ENCODE measurements at regions not wholly inside any gene's neighbourhood (a gene's known extent, or its start where the extent isn't known, plus 50 kb on each side); places are given as distances from the start of the nearest gene placed in this dataset.

DNA sequence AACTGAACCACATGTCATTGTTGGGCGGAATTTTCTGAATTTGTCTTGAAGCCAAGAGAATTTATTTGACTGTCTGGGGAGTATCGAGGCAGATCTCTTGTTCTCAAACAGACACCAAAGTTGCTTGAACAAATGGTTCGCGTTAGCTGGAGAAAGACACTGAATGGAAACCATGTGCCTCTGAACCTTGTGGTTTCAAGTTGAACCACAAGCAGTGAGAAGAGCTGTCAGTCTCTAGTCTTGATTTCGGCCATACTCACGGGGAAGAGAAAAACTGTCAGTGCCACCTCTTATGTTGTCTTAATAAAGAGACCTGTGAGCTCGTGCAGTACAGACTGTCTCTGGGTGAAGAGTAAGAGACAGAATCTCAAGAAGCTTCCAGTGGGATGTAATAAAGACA, 886.5 kb upstream of the SOX9 start:
- no peak for FAIRE-seq

DNA sequence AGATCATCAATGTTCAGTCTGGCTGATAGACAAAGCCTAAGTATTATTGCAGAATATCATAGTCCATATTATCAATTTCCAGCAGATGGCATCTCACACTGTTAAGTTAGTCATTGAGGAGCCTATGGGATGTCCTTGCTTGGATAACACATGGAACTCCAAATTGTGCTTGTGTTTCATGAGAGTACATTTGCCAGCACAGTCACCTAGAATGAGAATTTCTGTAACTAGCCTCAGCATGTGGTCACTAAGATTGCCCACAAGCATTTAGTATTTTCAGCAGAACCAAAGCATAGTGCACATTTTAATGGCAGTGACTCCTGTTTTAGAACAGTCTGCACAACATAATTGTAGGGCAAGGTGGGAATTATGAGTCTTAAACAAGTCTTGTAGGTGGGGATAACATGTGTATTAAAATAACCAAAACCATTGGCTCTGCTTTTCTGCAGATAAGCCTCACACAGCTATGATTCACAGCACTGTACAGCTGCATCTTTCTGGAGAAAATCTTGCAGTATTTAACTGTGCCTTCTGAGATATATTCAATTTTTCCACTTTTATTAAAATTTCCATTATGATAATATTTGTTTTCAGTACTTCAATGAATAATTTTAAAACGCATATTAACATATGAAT, 882.8 kb upstream of the SOX9 start:
- FAIRE-seq = no peak

DNA sequence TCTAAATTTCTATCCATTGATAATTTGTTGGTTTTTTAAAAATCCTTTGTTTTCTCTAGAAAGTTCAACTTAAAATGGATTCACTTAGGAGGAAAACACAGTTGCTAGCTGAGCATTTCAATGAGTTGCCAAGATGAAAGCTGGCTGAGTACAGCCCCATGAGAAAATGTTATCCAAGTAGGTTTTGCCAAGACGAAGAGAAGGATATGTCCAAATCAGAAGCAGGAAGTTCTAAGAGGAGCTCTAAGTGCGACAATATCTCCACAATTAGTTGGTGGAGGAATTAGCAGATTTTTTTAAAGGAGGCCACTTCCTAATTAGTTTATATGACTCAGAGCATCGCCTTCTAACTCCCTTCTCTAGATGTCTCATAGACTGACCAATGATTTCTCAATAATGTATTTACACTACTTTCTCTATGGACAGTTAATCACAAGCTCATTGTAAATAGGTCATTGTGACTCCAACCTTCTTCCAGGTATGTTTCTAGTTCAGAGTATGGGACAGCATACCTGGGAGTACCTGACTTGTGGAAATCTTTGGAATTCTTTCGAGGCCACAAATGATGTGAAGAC, 873.3 kb upstream of the SOX9 start:
- FAIRE-seq = no peak

DNA sequence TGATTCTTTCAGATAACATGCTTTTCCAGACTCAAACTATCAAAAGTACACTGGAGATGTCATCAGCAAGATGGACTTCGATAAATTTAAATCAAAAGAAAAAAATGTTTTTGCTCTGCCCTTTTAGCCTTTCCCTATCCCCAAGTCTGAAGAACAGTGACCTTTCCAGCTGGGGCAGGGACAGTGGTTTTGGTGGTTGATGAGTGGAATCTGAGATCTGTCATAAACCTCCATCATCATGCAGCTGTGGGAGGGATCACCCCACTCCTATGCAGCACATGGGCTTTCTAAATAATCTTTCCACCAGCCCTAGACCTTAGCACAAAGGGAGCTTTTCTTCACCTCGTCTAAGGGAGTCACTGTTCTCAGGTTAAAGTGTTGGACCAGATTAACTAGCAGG, 869.5 kb upstream of the SOX9 start:
- FAIRE-seq = no peak

DNA sequence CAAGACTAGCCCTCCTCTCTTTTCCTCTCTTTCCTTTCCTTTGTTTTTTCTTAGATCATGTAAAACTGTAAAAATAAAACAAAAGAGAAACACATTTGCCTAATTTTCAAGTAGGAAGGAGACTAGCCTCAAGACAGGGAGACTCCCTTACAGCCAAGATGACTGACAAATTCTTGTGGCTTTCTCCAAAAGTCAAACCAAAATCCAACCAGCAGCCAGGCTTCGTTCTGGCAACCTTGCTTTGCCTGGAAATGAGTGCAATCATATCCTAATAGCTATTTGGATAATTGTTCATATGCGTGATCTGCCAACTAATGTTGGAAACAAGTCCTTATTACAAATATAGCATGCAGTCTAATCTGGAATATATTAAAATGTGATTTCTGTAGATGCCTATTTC, 868.9 kb upstream of the SOX9 start:
- no peak for FAIRE-seq

DNA sequence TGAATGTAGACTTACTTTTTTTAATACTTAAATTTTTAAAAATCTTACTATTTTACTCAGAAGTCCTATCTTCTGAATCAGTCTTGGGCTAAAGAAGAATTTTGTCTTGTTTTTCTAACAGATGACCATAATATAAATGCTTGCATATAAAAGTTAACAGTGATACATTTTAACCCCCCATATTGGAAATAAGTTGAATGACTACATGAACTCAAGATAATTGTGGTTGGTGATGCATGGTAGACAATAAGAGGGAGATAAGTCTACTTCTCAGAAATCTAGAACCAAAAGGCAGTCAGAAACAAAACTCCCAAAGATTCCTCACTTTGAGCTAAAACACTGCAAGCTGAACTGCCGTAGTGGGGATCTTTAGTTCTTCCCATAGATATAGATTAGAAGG, 868.4 kb upstream of the SOX9 start:
- FAIRE-seq = no peak

DNA sequence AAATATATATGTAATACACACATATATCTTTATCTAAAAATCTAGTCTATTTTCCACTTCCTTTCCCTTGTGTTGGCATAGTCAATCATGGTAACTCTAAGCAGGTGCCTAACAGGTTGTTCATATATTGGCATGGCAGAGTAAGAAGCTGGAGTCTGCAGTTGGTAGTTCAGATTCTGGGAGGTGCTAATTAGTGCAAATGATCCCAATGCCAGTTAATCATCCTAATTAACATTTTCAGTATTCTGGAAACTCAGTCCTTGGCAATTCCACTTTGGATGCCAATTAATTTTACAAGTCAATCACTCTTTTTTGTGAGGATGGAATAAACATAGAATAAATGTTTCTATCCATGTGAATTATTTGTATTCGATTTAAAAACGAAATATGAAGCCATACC, 863.7 kb upstream of the SOX9 start:
- FAIRE-seq = no peak

DNA sequence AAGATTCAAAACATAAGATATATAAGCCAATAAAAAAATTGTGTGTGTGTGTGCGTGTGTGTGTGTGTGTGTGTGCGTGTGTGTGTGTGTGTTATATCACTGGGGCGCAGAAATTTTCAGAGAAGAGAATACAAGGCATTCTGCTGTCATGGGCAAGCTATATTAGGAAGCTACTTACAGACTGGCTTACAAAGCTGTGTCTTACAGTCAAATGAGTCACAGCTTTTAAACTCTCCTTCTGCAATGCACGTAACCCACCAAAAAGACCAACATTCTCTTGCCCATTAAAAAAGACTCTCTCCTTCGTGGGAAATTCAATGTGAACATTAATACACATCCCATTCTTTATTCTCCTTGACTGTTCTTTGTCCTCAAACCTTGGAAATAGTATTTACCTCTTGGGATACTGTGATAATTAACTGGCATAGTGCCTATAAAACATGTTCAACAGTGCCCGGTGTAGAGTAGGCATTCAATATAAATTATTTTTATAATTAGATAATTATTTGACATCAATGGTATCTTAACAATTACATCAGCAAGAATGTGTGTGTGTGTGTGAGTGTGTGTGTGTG, 860.4 kb upstream of the SOX9 start:
- FAIRE-seq = no peak

DNA sequence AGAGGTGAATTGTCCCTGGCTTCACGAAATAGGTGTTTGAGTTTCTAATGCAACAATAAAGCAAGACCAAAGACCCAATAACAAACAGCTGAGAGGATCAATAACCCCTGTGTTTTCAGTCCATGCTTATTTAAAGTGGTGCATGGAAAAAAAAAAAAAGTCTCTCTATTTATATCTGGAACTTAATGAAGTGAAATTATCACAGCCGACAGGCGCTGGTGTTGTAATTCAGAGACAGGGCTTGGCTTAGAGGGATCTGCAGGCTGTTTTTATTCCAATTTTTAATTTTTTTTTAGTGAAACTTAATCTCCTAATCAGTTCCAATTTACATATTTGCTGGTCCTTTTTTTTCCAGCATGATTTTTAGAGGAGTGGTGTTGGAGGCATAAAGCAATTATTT, 858.2 kb upstream of the SOX9 start:
- no peak for FAIRE-seq

DNA sequence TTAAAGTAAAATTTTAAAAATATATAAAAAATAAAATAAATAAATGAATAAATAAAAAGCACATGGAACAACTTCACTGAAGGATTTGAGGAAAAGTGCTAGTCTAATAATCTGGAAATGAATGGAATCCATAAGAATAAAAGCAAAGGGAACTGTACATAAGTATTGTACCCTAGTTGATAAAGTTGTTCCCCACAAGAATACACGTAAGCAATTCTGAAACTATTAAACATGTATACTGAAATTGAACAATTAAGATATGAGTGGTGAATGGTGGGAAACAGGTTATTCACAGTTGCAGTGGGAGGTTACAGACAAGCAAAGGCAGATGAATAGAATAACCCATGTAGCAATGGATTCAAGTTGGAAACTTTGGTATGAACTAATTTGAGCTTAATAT, 853.2 kb upstream of the SOX9 start:
- FAIRE-seq = no peak

DNA sequence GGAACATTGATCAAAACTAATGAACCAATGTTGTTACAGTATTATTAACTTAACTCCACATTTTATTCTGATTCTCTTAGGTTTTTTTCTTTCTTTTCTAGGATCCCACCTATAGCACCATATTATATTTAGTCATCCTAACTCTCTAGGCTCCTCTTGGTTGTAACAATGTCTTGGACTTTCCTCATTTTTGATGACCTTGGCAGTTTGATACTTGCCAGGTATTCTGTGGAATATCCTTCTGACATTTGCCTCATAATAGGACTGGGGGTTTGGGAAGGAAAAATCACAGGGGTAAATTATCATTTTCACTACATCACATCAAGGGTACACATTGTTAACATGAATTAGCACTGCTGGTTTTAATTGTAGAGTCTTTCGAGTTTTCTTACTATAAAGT, 851.6 kb upstream of the SOX9 start:
- FAIRE-seq = no peak

DNA sequence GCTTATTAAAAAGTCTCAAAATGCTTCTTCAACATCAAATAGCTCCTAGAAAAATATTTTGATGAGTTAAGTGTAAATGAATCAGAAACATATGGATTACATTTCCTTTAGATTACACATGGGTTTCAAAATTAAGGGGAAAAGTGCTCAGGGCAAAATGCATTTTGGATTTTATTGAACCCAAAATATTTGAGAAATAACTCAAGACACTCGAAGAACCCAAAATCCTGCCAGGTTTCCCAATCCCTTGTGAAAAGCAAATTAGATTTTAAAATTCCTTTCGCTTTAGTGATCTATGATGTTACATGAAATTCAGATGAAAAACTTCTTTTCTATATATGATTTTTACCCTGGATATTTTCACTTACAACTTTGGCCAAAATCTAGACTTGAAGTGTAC, 847.4 kb upstream of the SOX9 start:
- FAIRE-seq = no peak

DNA sequence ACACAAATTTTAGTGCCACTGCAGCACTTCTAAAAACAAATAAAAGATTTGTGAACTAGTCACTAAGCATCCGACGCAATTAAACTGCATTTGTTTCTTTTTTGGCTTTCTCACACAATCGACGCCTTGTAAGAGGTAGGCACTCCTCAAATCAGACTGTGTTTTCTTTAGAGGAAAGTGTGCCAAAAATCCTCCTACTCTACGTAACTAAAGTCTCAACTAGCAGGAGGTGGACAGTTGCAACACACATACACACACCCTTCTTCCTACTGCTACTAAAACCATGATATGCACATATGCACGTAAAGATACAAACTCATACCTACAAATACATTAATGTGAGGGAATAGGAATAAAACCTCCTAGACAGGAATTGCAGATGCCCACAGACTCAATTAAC, 844.7 kb upstream of the SOX9 start:
- FAIRE-seq = no peak

DNA sequence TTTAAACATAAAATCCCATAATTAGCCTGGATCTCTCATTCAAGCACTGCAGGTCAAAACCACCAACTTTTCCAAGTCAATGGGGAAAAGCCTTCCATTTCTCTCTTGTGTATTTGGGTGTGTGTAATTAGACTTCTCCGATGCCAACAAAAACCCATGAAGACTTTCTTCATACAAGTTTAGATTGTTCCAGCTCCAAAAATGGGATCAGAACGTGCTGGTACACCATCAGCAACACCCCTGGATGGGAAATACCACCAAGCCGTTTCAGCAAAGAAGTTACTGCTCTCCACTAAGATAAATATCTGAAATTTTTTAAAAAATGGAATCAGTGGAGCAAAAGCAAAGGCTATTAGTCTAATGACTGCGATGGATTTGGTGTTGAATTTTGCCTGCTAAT, 837.3 kb upstream of the SOX9 start:
- no peak for FAIRE-seq

DNA sequence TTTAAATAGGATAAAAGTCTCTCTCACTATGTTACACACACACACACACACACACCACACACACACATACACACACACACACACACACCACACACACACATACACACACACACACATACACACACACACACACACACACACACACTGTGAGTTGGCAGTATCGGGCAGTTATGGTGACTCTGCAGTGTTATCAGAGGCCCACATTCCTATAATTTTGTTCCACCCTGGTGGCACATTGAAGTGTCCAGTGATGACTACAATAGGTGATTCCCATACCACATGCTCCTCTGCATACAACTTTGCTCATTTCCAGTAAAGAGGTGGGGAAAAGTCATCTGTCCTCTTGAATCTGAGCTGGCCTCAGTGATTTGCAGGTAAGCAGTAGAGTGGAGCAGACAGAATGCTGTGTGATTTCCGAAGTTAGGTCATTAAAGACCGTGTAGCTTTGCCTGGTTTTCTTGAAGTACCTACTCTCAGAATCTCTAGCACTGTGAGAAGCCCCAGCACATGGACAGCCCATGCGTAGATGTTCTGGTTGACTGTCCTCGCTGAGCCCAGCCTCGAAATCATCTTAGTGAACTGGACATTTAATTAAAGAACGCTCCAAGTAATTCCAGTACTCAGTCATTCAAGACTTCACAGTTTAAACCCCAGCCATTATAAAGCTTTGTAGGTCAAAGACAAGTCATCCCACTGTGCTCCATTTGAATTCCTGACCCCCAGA, 836.6 kb upstream of the SOX9 start:
- FAIRE-seq = no peak

DNA sequence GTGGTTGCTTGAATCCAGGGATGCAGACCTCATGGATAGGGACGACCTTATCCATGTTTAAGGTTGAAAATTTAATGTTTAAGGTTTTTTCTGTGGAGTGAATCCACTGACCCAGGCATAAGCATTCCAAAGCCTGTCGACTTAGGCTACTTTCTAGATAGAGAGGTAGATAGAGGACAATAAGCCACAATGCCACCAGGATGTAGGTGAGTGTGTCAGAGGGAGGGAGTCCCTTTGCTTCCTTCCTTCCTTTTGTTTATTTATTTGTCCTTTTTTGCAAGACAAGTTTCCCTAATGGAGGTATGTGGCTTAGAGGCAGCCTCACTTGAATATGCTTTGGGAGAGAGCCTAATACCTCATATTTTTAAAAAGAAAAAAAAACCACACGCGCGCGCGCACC, 834.2 kb upstream of the SOX9 start:
- FAIRE-seq = no peak

DNA sequence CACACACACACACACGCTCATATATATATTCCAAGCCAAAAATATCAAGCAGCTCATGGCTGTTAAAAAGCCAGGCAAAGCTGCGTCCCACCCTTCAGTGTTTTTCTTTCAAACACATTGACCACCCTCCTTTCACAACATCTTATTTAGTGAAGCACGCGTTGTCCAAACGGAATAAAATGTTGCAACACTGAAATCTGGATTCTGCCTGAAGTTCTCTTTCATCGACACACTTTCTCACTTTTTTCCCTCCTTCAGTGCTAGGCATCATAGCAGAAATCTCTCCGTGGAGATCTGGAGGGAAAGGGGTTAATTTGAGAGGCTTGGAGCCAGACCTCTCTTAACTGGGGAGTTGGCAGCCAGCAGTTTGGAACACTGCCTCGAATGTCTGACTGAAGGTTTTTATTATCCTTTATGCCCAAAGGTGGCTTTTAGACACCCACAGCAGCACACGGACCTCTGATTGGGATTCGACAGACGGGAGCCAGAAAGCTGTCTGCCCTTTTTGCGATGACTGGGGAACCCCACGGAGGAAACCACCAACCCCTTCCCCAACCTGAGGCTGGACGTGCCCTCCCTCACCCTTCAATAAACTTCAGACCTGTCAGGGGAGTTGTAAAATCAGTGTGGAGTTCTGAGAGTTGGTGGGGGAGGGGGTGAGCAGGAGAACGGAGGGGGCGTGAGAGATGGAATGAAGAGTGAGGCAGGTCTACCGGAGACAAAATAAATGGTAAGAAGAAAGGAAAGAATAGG, 833.6 kb upstream of the SOX9 start:
- FAIRE-seq = no peak

DNA sequence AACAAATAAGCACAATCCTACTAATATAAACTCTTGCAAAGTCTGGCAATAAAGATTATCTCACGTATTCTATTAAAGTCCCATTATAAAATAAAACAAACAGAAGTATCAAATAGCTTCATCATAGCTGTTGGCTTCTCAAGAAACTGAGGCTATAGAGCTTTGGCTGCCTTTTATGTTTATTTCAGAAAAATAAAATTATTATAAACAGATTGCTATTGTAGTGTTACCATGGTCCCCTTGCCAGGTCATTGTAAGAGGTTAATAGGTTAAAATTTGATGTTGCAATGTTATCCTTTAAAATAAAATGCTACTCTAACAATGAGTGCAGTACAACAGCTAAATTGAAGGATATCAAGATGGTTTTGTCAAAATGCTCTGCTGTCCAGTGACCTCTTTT, 828.8 kb upstream of the SOX9 start:
- FAIRE-seq = no peak

DNA sequence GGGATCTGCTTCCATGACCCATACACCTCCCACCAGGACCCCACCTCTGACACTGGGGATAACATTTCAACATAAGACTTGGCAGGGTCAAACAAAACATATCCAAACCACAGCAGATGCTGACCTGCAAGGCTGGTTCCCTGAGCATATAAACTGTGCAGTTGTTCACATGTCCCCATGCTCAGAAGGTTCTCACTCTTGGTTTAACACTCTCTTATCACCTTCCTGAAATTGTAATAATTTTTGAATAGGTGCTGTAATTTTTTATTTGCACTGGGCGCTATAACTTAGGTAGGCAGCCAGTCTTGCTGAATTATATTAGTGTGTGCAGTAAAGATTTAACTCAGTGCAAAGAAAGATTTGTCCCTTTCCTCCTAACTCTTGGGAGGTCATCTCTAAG, 824.8 kb upstream of the SOX9 start:
- FAIRE-seq = no peak

DNA sequence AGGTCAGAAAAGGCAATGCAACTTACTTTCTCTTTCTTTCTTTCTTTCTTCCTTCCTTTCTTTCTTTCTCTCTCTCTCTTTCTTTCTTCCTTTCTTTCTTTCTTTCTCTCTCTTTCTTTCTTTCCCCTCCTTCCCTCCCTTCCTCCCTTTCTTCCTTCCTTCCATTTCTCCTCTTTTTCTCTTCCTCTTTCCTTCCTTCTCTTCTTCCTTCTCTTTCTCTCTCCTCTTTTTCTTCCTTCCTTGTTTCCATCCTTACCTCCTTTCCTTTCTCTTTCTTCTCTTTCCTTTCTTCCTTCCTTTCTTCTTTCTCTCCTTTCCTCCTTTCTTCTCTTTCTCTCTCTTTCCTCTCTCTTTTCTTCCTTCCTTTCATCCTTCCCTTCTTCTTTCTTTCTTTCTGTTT, 819.8 kb upstream of the SOX9 start:
- no peak for FAIRE-seq

DNA sequence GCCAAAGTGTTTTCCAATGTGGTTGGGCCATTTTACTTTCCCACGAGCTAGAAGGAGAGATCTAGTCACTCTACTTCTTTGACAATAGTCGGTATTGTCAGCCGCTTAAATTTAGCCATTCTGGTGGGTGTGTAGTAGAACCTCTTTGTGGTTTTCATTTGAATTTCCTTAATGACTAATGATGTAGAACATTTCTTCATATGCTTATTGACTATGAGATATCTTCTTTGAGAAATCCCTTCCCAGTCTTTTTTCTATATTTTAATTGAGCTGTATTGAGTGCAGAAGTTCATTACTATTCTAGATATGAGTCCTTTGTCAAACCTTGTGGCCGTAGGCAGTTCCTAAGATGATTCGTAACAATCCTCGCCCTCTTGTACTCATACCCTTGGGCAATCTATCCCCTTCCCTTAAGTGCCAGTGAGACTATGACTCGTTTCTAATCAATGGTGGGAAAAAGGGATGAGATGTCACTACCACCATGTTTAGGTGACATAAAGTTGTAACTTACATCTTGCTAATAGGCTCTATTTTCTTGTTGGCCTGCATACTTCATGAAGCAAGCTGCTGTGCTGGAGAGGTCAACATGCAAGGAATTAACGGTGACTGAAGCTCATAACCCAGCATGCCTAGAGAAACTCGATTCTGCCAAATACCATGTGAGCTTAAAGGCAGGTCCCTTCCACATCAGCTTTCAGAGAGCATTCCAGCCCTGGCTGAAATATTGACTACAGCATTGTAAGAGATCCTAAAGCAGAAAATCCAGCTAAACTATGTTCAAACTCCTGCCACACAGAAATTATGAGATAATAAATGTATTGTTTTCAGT, 817.9 kb upstream of the SOX9 start:
- FAIRE-seq = no peak

DNA sequence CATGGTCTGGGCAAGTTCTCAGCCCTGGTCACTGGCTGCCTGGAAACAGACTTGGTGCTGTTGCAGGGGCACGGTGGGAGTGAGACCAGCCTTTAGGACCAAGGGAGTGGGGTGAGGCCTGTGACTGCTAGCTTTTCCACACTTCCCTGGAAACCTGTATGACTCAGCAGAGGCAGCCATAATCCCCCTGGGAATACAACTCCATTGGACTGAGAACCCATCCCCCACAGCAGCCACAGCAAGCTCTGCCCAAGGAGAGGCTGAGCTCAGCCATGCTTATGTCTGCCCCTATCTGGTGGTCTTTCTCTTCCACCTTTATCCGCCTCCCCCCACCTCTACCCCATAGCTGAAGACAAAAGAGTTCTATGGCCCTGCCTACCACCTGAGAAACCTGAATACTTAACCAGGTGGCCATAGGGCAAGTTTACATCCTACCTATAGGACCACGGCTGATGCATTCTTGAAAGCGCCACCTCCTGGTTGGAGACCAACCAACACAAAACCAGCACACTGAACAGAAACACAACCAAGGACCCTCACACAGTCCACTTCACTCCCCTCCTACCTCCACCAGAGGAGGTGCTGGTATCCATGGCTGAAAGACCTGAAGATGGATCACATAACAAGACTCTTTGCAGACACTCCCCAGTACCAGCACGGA, 816.2 kb upstream of the SOX9 start:
- no peak for FAIRE-seq
